ENCODE measurements at regions not wholly inside any gene's neighbourhood (a gene's known extent, or its start where the extent isn't known, plus 50 kb on each side); places are given as distances from the start of the nearest gene placed in this dataset.

GRCh38 chr5:1665231-1665630 is 134.4 kb downstream of the MRPL36 start:
- H3K4me2 ChIP-seq (ENCODE audit: extremely low read depth, insufficient read depth, low read length) = no peak overlapping the region
- no peak overlapping the region for H3K9ac ChIP-seq (ENCODE audit: insufficient read depth, low read length)
- TF ChIP-seq, protein P1, sequence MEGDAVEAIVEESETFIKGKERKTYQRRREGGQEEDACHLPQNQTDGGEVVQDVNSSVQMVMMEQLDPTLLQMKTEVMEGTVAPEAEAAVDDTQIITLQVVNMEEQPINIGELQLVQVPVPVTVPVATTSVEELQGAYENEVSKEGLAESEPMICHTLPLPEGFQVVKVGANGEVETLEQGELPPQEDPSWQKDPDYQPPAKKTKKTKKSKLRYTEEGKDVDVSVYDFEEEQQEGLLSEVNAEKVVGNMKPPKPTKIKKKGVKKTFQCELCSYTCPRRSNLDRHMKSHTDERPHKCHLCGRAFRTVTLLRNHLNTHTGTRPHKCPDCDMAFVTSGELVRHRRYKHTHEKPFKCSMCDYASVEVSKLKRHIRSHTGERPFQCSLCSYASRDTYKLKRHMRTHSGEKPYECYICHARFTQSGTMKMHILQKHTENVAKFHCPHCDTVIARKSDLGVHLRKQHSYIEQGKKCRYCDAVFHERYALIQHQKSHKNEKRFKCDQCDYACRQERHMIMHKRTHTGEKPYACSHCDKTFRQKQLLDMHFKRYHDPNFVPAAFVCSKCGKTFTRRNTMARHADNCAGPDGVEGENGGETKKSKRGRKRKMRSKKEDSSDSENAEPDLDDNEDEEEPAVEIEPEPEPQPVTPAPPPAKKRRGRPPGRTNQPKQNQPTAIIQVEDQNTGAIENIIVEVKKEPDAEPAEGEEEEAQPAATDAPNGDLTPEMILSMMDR (conservative IDR thresholded peaks at IDR 0.05 in 1 of 2, IDR thresholded peaks at IDR 0.05 in 1 of 2; ENCODE audit: low read depth in 1 of 2, low read length in 2 of 2) = no peak
- no peak for TF ChIP-seq EZH2 (IDR thresholded peaks at IDR 0.05; ENCODE audit: low read length, missing control alignments)
- H3K79me2 ChIP-seq (ENCODE audit: control insufficient read depth, insufficient read depth, low read length) = no peaks in the 10 kb centered on the region
- no peaks in the 10 kb centered on the region for H3K4me1 ChIP-seq (ENCODE audit: control insufficient read depth, extremely low read depth, insufficient read depth, low read length)
- no peak overlapping the region for H3K4me3 ChIP-seq (replicated peaks in 1 of 4; ENCODE audit: control extremely low read depth in 1 of 4, insufficient read depth in 1 of 4, low read depth in 3 of 4, low read length in 4 of 4)
- no peak overlapping the region for H2AFZ ChIP-seq (ENCODE audit: low read length)
- no peaks in the 10 kb centered on the region for H3K36me3 ChIP-seq (ENCODE audit: control insufficient read depth, insufficient read depth, low read length)
- peaks cover 31% of the 10 kb centered on the region for H3K27me3 ChIP-seq (ENCODE audit: control insufficient read depth, insufficient read depth, low read length)
- H4K20me1 ChIP-seq (ENCODE audit: control insufficient read depth, extremely low read depth, insufficient read depth, low read length) = no peaks in the 10 kb centered on the region
- H3K27ac ChIP-seq (ENCODE audit: insufficient read depth, low read length) = no peak overlapping the region
- no peak for DNase-seq (ENCODE audit: low read depth in 2 of 2)
- H3K9me3 ChIP-seq (ENCODE audit: control insufficient read depth, insufficient read depth, low read depth, low read length) = no peaks in the 10 kb centered on the region

GRCh38 chr5:1663186-1663585 is 136.5 kb downstream of the MRPL36 start:
- DNase-seq (ENCODE audit: low read depth in 2 of 2) = no peak
- H3K9me3 ChIP-seq (ENCODE audit: control insufficient read depth, insufficient read depth, low read depth, low read length) = no peaks in the 10 kb centered on the region
- H3K27me3 ChIP-seq (ENCODE audit: control insufficient read depth, insufficient read depth, low read length) = peaks cover 15% of the 10 kb centered on the region
- TF ChIP-seq, protein P1 (conservative IDR thresholded peaks at IDR 0.05 in 1 of 2, IDR thresholded peaks at IDR 0.05 in 1 of 2; ENCODE audit: low read depth in 1 of 2, low read length in 2 of 2) = no peak
- TF ChIP-seq EZH2 (IDR thresholded peaks at IDR 0.05; ENCODE audit: low read length, missing control alignments) = no peak
- no peak overlapping the region for H3K9ac ChIP-seq (ENCODE audit: insufficient read depth, low read length)
- no peak overlapping the region for H2AFZ ChIP-seq (ENCODE audit: low read length)
- no peaks in the 10 kb centered on the region for H3K36me3 ChIP-seq (ENCODE audit: control insufficient read depth, insufficient read depth, low read length)
- H3K4me3 ChIP-seq (replicated peaks in 1 of 4; ENCODE audit: control extremely low read depth in 1 of 4, insufficient read depth in 1 of 4, low read depth in 3 of 4, low read length in 4 of 4) = no peak overlapping the region
- no peaks in the 10 kb centered on the region for H3K4me1 ChIP-seq (ENCODE audit: control insufficient read depth, extremely low read depth, insufficient read depth, low read length)
- H3K4me2 ChIP-seq (ENCODE audit: extremely low read depth, insufficient read depth, low read length) = no peak overlapping the region
- no peaks in the 10 kb centered on the region for H4K20me1 ChIP-seq (ENCODE audit: control insufficient read depth, extremely low read depth, insufficient read depth, low read length)
- H3K79me2 ChIP-seq (ENCODE audit: control insufficient read depth, insufficient read depth, low read length) = no peaks in the 10 kb centered on the region
- no peak overlapping the region for H3K27ac ChIP-seq (ENCODE audit: insufficient read depth, low read length)

- Histone ChIP-seq H3K36me3 (ENCODE audit: control insufficient read depth, insufficient read depth, low read length) (no peaks in the 10 kb centered on the region), H2AFZ (ENCODE audit: low read length) (no peak overlapping the region), H3K27ac (ENCODE audit: insufficient read depth, low read length) (no peak overlapping the region), H3K9ac (ENCODE audit: insufficient read depth, low read length) (no peak overlapping the region), H3K4me1 (ENCODE audit: control insufficient read depth, extremely low read depth, insufficient read depth, low read length) (no peaks in the 10 kb centered on the region), H4K20me1 (ENCODE audit: control insufficient read depth, extremely low read depth, insufficient read depth, low read length) (no peaks in the 10 kb centered on the region), H3K9me3 (ENCODE audit: control insufficient read depth, insufficient read depth, low read depth, low read length) (no peaks in the 10 kb centered on the region), H3K4me3 (replicated peaks in 1 of 4; ENCODE audit: control extremely low read depth in 1 of 4, insufficient read depth in 1 of 4, low read depth in 3 of 4, low read length in 4 of 4) (no peak overlapping the region), H3K27me3 (ENCODE audit: control insufficient read depth, insufficient read depth, low read length) (peaks cover 10% of the 10 kb centered on the region), H3K4me2 (ENCODE audit: extremely low read depth, insufficient read depth, low read length) (no peak overlapping the region), H3K79me2 (ENCODE audit: control insufficient read depth, insufficient read depth, low read length) (no peaks in the 10 kb centered on the region)
- TF ChIP-seq EZH2 (IDR thresholded peaks at IDR 0.05; ENCODE audit: low read length, missing control alignments) = no peak
- TF ChIP-seq, protein P1 (conservative IDR thresholded peaks at IDR 0.05 in 1 of 2, IDR thresholded peaks at IDR 0.05 in 1 of 2; ENCODE audit: low read depth in 1 of 2, low read length in 2 of 2) = no peak
- DNase-seq (ENCODE audit: low read depth in 2 of 2) = no peak
Measured at GRCh38 chr5:1662559-1663085, 137.0 kb downstream of the MRPL36 start.

Measured in fibroblast of lung (primary cell).